ENCODE measurements at regions not wholly inside any gene's neighbourhood (a gene's known extent, or its start where the extent isn't known, plus 50 kb on each side); places are given as distances from the start of the nearest gene placed in this dataset.

DNA sequence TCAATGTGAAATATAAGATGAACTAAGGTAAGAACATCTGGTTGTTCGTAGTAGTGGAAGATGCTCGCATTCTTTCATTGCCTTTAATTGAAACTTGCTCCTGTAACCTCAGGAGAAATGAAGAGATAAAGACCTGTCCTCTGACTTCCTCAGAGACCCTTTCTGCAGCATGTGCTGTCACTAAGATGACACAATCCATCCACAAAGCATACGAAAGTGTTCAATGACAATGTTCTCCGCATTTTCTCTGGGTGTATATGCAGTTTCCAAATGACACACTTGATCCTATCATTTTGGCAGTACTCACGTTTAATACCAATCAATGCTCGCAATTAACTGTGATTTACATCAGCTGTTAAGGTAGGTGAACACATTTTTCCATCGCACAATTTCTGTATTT, 65.8 kb downstream of the PRL start:
- TF ChIP-seq HNF4A (conservative IDR thresholded peaks at IDR 0.05) (no peak), RAD21 (IDR thresholded peaks at IDR 0.05) (no peak), SP1 (IDR thresholded peaks at IDR 0.05) (no peak), YY1 (IDR thresholded peaks at IDR 0.05) (no peak), JUND (IDR thresholded peaks at IDR 0.05) (no peak), HNF4G (IDR thresholded peaks at IDR 0.05) (no peak), GABPA (IDR thresholded peaks at IDR 0.05 in 1 of 2, conservative IDR thresholded peaks at IDR 0.05 in 1 of 2) (no peak), EGR1 (IDR thresholded peaks at IDR 0.05; ENCODE audit: low read depth in 2 of 2) (no peak)
- TF ChIP-seq, protein P1, sequence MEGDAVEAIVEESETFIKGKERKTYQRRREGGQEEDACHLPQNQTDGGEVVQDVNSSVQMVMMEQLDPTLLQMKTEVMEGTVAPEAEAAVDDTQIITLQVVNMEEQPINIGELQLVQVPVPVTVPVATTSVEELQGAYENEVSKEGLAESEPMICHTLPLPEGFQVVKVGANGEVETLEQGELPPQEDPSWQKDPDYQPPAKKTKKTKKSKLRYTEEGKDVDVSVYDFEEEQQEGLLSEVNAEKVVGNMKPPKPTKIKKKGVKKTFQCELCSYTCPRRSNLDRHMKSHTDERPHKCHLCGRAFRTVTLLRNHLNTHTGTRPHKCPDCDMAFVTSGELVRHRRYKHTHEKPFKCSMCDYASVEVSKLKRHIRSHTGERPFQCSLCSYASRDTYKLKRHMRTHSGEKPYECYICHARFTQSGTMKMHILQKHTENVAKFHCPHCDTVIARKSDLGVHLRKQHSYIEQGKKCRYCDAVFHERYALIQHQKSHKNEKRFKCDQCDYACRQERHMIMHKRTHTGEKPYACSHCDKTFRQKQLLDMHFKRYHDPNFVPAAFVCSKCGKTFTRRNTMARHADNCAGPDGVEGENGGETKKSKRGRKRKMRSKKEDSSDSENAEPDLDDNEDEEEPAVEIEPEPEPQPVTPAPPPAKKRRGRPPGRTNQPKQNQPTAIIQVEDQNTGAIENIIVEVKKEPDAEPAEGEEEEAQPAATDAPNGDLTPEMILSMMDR (IDR thresholded peaks at IDR 0.05; ENCODE audit: low read depth, low read length, missing input control): no peak
- TF ChIP-seq, protein P2, sequence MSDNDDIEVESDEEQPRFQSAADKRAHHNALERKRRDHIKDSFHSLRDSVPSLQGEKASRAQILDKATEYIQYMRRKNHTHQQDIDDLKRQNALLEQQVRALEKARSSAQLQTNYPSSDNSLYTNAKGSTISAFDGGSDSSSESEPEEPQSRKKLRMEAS (IDR thresholded peaks at IDR 0.05): no peak
- TF ChIP-seq, protein P3, sequence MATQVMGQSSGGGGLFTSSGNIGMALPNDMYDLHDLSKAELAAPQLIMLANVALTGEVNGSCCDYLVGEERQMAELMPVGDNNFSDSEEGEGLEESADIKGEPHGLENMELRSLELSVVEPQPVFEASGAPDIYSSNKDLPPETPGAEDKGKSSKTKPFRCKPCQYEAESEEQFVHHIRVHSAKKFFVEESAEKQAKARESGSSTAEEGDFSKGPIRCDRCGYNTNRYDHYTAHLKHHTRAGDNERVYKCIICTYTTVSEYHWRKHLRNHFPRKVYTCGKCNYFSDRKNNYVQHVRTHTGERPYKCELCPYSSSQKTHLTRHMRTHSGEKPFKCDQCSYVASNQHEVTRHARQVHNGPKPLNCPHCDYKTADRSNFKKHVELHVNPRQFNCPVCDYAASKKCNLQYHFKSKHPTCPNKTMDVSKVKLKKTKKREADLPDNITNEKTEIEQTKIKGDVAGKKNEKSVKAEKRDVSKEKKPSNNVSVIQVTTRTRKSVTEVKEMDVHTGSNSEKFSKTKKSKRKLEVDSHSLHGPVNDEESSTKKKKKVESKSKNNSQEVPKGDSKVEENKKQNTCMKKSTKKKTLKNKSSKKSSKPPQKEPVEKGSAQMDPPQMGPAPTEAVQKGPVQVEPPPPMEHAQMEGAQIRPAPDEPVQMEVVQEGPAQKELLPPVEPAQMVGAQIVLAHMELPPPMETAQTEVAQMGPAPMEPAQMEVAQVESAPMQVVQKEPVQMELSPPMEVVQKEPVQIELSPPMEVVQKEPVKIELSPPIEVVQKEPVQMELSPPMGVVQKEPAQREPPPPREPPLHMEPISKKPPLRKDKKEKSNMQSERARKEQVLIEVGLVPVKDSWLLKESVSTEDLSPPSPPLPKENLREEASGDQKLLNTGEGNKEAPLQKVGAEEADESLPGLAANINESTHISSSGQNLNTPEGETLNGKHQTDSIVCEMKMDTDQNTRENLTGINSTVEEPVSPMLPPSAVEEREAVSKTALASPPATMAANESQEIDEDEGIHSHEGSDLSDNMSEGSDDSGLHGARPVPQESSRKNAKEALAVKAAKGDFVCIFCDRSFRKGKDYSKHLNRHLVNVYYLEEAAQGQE (IDR thresholded peaks at IDR 0.05): no peak
